Umbilical cord (tissue), 1 donor: ENCODE measurements at regions not wholly inside any gene's neighbourhood (a gene's known extent, or its start where the extent isn't known, plus 50 kb on each side); places are given as distances from the start of the nearest gene placed in this dataset.

Experiments used
- DNase-seq: peaks from one replicate; pipeline ENCODE4 v3.0.0-alpha.2; 2015; ENCODE audit warnings: low spot score

DNA sequence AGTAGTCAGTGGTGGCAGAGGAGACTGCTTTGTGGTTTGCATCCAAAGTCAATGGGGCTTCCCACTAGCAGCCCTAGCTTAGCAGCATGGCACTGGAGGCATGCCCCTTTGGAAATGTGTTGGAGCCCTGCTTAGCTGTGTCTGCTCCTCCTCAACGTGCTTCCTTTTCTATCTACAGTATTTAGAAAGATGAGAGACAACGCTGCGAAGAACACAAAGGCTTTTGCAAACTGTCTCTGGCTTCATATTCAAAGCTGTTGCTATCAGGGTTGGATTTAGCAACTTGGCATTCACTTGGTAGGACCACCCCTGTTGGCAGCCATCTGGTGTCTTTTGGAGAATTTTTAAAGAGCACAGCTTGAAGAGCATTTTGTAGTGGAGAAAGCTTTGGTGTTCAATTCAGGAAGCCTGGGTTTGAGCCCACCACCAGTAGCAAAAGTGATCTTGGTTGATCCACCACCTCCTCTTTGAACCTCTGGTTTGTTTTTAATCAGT is 82.1 kb upstream of the CCDC196 start:
- no peak for DNase-seq

GRCh38 chr14:66405158-66405557 is 81.0 kb upstream of the CCDC196 start:
- DNase-seq: peak; percentile 44

DNA sequence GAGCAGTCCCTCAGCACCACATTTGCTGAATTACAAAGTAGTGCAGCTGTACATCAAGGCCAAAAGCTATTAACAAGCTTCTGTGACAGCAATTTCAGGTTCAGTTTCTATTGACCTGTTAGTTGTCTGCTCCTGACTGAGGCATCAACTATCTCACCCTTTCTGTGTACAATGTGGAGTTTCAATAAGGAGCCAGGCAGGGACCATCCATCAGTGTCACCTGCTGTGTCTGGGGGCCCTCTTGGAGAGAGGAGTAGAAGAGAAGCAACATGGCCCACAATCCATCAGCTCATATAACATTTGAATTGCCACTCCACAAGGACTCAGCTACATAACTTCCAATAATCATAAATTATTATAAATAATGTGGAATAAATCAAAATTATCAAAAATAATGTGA is 72.3 kb upstream of the CCDC196 start:
- DNase-seq: no peak

GRCh38 chr14:66414511-66414910 is 71.7 kb upstream of the CCDC196 start:
- no peak for DNase-seq

GRCh38 chr14:66420251-66421006 is 65.7 kb upstream of the CCDC196 start:
- no peak for DNase-seq

DNA sequence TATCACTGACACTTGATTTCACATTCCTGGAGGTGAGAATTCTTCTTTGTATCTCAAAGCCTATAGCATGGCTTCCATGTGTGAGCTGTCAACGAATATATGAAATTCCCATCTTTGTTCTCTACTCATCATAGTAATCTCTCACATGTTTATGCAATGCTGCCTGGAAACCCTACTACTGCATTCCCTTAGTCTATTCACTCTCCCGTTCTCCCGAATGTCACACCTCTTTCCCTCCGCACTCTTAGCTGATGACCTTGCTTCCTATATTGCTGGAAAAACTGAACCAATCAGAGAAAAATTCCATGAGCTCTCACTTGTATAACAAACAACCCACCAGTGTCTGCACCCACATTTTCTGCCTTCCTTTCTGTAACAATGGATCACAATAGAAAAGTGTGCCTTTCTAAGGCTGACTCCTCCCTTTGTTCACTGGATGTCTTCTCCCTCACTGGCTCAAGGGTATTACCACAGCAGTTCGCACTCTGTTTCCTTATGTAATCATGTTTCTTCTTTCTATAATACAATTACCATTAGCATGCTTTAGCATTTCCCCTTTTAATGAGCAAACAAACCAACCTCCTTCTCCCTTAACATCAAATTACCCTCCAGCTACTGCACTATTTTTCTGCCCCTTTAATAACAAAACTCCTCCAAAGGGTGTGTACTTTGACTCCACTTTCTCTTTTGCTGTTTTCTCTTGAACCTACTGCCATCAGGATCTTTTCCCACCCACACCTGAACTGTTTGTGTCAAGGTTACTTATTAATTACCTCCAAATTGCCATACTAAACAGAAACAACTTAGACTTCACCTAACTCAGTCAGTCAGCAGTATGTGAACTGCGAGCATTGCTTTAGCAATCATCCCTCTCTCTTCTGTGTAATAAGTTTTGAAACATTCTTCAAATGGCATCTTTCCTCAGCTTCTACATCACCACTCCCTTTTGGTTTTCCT is 63.9 kb upstream of the CCDC196 start:
- no peak for DNase-seq

GRCh38 chr14:66425402-66425801 is 60.8 kb upstream of the CCDC196 start:
- DNase-seq: no peak

DNA sequence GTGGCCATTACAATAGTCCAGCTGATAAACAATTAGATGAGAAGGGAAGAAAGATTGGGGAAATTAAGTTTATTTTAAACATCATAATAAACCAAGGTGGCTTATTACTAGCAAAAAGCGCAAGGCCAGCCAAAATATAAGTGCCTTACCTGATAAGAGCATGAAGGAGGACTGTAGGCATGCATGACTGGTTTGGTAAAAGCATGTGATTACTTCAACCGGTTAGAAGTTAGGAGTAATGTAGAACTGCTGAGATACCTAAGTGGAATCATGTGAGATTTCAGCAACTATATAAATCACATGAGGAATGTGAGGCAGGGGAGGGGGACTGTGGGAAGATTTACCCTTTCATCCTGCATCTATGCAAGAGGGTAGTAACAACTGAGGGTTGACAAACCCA is 59.7 kb upstream of the CCDC196 start:
- DNase-seq: no peak

DNA sequence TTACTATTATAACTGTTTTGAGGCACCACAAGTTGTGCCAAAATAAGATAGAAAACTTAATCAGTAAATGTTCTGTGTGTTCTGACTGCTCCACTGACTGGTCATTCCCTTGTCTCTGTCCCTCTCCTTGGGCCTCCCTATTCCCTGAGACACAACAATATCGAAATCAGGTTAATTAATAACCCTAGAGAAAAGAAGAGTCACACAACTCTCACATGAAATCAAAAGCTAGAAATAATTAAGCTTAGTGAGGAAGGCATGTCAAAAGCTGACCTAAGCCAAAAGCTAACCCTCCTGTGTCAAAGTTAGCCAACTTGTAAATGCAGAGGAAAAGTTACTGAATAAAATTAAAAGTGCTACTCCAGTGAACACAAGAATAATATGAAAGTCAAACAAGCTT is 53.8 kb upstream of the CCDC196 start:
- no peak for DNase-seq

DNA sequence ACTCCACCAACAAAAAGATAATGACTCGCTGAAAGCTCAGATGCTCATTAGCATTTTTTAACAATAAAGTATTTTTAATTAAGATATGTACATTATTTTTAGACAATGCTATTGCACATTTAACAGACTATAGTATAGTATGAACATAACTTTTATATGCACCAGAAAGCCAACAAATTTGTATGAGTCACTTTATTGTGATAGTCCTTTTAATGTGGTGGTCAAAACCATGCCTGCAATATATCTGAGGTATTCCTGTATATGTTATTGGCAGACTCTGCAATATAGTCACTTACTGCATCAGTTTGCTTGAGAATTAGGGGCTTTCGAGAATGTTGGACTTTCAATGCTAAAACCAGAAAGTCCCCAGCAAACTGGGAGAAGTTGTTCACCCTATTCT is 51.7 kb upstream of the CCDC196 start:
- DNase-seq: no peak

DNA sequence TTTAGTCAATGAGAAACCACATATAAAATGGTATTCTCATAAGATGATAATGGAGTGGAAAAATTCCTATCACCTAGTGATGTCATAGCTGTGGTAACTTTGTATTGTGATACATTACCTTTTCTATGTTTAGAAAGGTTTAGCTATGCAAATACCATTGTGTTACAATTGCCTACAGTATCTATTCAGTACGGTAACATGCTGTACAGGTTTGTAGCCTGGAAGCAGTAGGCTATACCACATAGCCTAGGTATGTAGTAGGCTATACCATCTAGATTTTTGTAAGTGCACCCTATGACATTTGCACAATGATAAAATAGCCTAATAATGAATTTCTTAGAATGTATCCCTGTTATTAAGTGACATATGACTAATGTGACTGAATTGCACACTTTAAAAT is 50.5 kb upstream of the CCDC196 start:
- no peak for DNase-seq
